Spleen (tissue), 11 donors: ENCODE measurements at regions not wholly inside any gene's neighbourhood (a gene's known extent, or its start where the extent isn't known, plus 50 kb on each side); places are given as distances from the start of the nearest gene placed in this dataset.

Experiments
- DNase-seq: peaks from one replicate; pipeline ENCODE4 v3.0.0-alpha.2; 2020
- H3K27ac ChIP-seq, 8 donors: fragments of 200-600 bp; sonication (generic) in 7 of 8; 1 replicate in 4 of 8; 2 replicates in 4 of 8; pipeline versions ENCODE4 v1.5.0 to v1.8.0; 2016 to 2021; ENCODE audit warnings: inconsistent platforms in 4 of 8, mild to moderate bottlenecking in 4 of 8, moderate library complexity in 1 of 8
- H3K27me3 ChIP-seq, 7 donors: fragments of 200-600 bp; sonication (generic) in 6 of 7; replicated peaks in 1 of 7; 1 replicate in 4 of 7; 2 replicates in 3 of 7; pipeline versions ENCODE4 v1.5.0 to v1.8.0; 2016 to 2021; ENCODE audit warnings: inconsistent platforms in 3 of 7, mild to moderate bottlenecking in 1 of 7
- H3K36me3 ChIP-seq, 6 donors: fragments of 200-600 bp; sonication (generic) in 5 of 6; 1 replicate in 4 of 6; 2 replicates in 2 of 6; pipeline versions ENCODE4 v1.5.0 to v1.8.0; 2016 to 2021; ENCODE audit warnings: inconsistent platforms in 2 of 6
- H3K4me1 ChIP-seq, 6 donors: fragments of 200-600 bp; sonication (generic) in 5 of 6; 1 replicate in 3 of 6; 2 replicates in 3 of 6; pipeline versions ENCODE4 v1.5.0 to v1.8.0; 2016 to 2021; ENCODE audit warnings: inconsistent platforms in 3 of 6
- H3K4me3 ChIP-seq, 8 donors: fragments of 200-600 bp; sonication (generic) in 7 of 8; 1 replicate in 4 of 8; 2 replicates in 4 of 8; pipeline versions ENCODE4 v1.5.0 to v1.8.0; 2016 to 2021; ENCODE audit warnings: inconsistent platforms in 4 of 8, mild to moderate bottlenecking in 4 of 8, moderate library complexity in 2 of 8
- H3K9me3 ChIP-seq, 8 donors: fragments of 200-600 bp; sonication (generic) in 7 of 8; 1 replicate in 4 of 8; 2 replicates in 4 of 8; pipeline versions ENCODE4 v1.5.0 to v1.8.0; 2016 to 2021; ENCODE audit warnings: inconsistent platforms in 4 of 8
- CTCF ChIP-seq, 11 experiments: fragments of 200-600 bp in 7 of 11; fragments of 450-650 bp in 4 of 11; sonication (generic) in 4 of 11; IDR thresholded peaks in 8 of 11; conservative IDR thresholded peaks in 3 of 11; 1 replicate in 7 of 11; 2 replicates in 4 of 11; pipeline versions ENCODE4 v1.4.0 to v1.8.0; 2016 to 2021; ENCODE audit warnings: antibody characterized with exemption in 11 of 11, inconsistent platforms in 4 of 11, mild to moderate bottlenecking in 1 of 11
- POLR2A ChIP-seq, 3 donors: fragments of 450-650 bp; IDR thresholded peaks; one replicate each; pipeline ENCODE4 v1.5.1; 2017; ENCODE audit warnings: antibody characterized with exemption in 3 of 3, mild to moderate bottlenecking in 1 of 3
- POLR2AphosphoS5 ChIP-seq, 3 donors: sonication (generic); formaldehyde crosslinking; IDR thresholded peaks; one replicate each; pipeline ENCODE4 v1.5.1; 2017; ENCODE audit warnings: antibody characterized with exemption in 3 of 3
- WGBS, 5 donors: extraction: QIAGEN DNeasy Blood & Tissue Kit in 3 of 5; methylation state at CpG; one replicate each; pipeline versions ENCODE4 v1.1.5 to v1.1.7; 2013 to 2018; 5-methylcytosine and 5-hydroxymethylcytosine counted together
- intact Hi-C: fragments of 100-400 bp; cut with DNase I; formaldehyde crosslinking; loops from one replicate; pipeline ENCODE4 v1.15.0; 2023; ENCODE audit warnings: low total_unique reads
- donor health status: healthy with polysubstance abuse.
- donor health status: DM: no; HTN: no; CAD: no; lungs with moderate emphysema.
- donor health status: DM: no; HTN: no; CAD: no.
- donor health status: Bipolar disorder and iron deficiency.
- donor health status: healthy.
- donor health status: DM: no; HTN: no; CAD: no.
- donor health status: DM: yes; HTN: yes; CAD: no.

GRCh38 chr5:158139161-158139560, 280.2 kb upstream of the CLINT1 start:
- DNase-seq = no peak
- Histone ChIP-seq H3K36me3 (no peaks in the 10 kb centered on the region), H3K4me3 (no peak overlapping the region), H3K27ac (no peak overlapping the region), H3K4me1 (no peaks in the 10 kb centered on the region), H3K27me3 (no peaks in the 10 kb centered on the region), H3K9me3 (no peaks in the 10 kb centered on the region)
- TF ChIP-seq POLR2AphosphoS5 (IDR thresholded peaks at IDR 0.05) (no peak), POLR2A (IDR thresholded peaks at IDR 0.05) (no peak)
- intact Hi-C loops = no loop called here
- 87 to 96% (median 90%) methylated on average over 4 of the region's 4 CpGs for WGBS, 5 donors

GRCh38 chr5:158135682-158136179, 276.8 kb upstream of the CLINT1 start:
- no peaks in the 10 kb centered on the region for H3K4me1 ChIP-seq
- DNase-seq = no peak
- H3K27me3 ChIP-seq = no peaks in the 10 kb centered on the region
- H3K27ac ChIP-seq = no peak overlapping the region
- H3K36me3 ChIP-seq = no peaks in the 10 kb centered on the region
- no peaks in the 10 kb centered on the region for H3K9me3 ChIP-seq
- intact Hi-C loops = no loop called here
- TF ChIP-seq CTCF (IDR thresholded peaks at IDR 0.05 in 8 of 11, conservative IDR thresholded peaks at IDR 0.05 in 3 of 11) = no peak
- TF ChIP-seq POLR2AphosphoS5 (IDR thresholded peaks at IDR 0.05) = no peak
- no peak for TF ChIP-seq POLR2A (IDR thresholded peaks at IDR 0.05)
- no peak overlapping the region for H3K4me3 ChIP-seq
- WGBS, 5 donors = 71 to 93% (median 78%) methylated on average over 3 to 4 of the region's 4 CpGs

GRCh38 chr5:158133369-158133768, 274.4 kb upstream of the CLINT1 start:
- intact Hi-C loops = no loop called here
- no peak overlapping the region for H3K4me3 ChIP-seq
- no peak for TF ChIP-seq POLR2A (IDR thresholded peaks at IDR 0.05)
- TF ChIP-seq CTCF (IDR thresholded peaks at IDR 0.05 in 8 of 11, conservative IDR thresholded peaks at IDR 0.05 in 3 of 11) = no peak
- TF ChIP-seq POLR2AphosphoS5 (IDR thresholded peaks at IDR 0.05) = no peak

GRCh38 chr5:158127536-158127935, 268.6 kb upstream of the CLINT1 start:
- no peak for TF ChIP-seq CTCF (IDR thresholded peaks at IDR 0.05 in 8 of 11, conservative IDR thresholded peaks at IDR 0.05 in 3 of 11)
- TF ChIP-seq POLR2A (IDR thresholded peaks at IDR 0.05) = no peak
- TF ChIP-seq POLR2AphosphoS5 (IDR thresholded peaks at IDR 0.05) = no peak
- no peak for DNase-seq
- no peaks in the 10 kb centered on the region for H3K9me3 ChIP-seq
- H3K4me1 ChIP-seq = no peaks in the 10 kb centered on the region
- intact Hi-C loops = no loop called here
- no peak overlapping the region for H3K4me3 ChIP-seq
- no peaks in the 10 kb centered on the region for H3K27me3 ChIP-seq
- no peaks in the 10 kb centered on the region for H3K36me3 ChIP-seq
- no peak overlapping the region for H3K27ac ChIP-seq
- 68 to 85% (median 77%) methylated on average over 3 of the region's 3 CpGs for WGBS, 5 donors

More at GRCh38 chr5:158133369-158133768, 274.4 kb upstream of the CLINT1 start:
- no peaks in the 10 kb centered on the region for H3K4me1 ChIP-seq
- no peak for DNase-seq
- H3K27me3 ChIP-seq = no peaks in the 10 kb centered on the region
- no peaks in the 10 kb centered on the region for H3K36me3 ChIP-seq
- H3K9me3 ChIP-seq = no peaks in the 10 kb centered on the region
- H3K27ac ChIP-seq = peak overlapping the region in 2 of 8 donors; percentile 9 to 56
- 46 to 74% (median 65%) methylated on average over 1 of the region's 1 CpG for WGBS, 5 donors
